ENCODE measurements at regions not wholly inside any gene's neighbourhood (a gene's known extent, or its start where the extent isn't known, plus 50 kb on each side); places are given as distances from the start of the nearest gene placed in this dataset.

DNA sequence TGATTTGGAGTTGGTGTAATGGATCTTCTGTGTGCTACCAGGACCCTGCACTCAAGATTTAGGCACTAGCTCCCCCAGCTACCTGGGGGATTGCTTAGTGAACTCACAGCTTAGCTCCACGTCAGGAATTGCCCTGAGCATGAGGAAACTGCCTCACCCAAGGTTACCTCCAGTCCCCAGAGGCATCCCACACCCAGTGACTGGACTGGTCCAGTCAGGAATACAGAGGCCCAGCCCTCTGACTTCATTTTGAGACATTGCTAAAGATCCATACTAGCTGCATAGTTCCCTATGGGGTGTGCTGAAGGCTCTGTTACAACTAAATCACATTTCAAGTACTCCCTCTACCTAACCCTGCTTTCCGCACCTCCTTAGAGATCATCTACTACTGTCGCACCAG lies 364.7 kb downstream of the EFNA5 start:
- no peak overlapping the region for H2AFZ ChIP-seq (ENCODE audit: low read depth, low read length)

DNA sequence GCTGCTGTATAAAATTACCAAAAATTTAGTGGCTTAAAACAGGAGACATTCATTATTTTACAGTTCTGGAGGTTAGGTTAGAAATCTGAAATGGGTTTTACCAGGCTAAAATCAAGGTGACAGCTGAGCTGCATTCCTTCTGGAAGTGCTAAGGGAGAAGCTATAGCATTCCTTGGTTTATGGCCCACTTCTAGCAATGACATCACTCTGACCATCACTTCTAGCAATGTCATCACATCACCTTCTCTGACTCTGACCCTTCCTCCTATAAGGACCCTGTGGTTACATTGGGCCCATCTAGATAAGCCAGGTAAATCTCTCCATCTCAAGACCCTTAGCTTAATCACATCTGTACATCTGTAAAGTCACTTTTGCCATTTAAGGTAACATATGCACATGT lies 366.1 kb downstream of the EFNA5 start:
- Histone ChIP-seq H3K9me3 (ENCODE audit: low read length) (no peaks in the 10 kb centered on the region), H3K27me3 (ENCODE audit: insufficient read depth, low read length) (no peaks in the 10 kb centered on the region), H2AFZ (ENCODE audit: low read depth, low read length) (no peak overlapping the region), H3K4me3 (ENCODE audit: low read length) (no peak overlapping the region), H3K36me3 (ENCODE audit: insufficient read depth, low read length) (no peaks in the 10 kb centered on the region), H3K4me1 (ENCODE audit: insufficient read depth, low read length) (no peaks in the 10 kb centered on the region)

More for the DNA sequence above, 364.7 kb downstream of the EFNA5 start:
- Histone ChIP-seq H3K36me3 (ENCODE audit: insufficient read depth, low read length) (no peaks in the 10 kb centered on the region), H3K27me3 (ENCODE audit: insufficient read depth, low read length) (no peaks in the 10 kb centered on the region), H3K4me1 (ENCODE audit: insufficient read depth, low read length) (no peaks in the 10 kb centered on the region), H3K9me3 (ENCODE audit: low read length) (no peaks in the 10 kb centered on the region), H3K4me3 (ENCODE audit: low read length) (no peak overlapping the region)

DNA sequence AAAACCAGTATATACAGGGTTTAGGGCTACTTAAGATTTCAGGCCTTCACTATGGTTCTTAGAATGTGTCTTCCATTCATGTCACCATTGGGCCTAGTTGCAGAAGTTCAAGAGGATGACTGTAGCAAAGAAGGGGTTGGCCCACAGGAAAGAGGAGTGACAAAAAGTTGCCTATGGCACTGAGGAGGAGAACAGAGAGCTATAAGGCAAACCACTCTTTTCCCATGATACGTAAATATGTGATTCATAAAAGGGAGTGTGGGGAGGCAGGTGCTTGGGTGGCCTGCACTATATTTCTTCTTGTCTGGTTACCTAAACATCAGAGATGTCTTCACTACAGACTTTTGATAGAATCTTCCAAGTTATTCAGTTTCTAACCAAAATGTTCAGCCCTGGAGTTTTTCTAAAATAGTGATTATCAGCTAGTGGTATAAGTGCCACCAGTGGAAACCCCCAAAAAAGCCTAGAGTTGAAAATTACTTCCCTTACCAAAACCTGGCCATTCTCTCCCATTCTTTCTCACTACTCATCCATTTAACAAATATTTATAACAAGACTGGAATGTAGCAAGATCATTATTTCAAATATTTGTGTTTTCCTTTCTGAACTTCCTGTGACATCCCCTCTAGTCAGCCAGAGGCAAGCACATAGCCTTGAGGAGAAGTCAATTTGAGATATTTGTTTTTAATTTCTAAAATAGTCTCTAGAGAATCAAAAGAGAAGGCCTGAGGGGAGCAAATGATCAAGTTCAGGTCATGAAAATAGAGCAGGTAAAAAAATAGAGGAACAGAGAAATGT lies 367.4 kb downstream of the EFNA5 start:
- Histone ChIP-seq H2AFZ (ENCODE audit: low read depth, low read length) (no peak overlapping the region), H3K4me3 (ENCODE audit: low read length) (no peak overlapping the region), H3K36me3 (ENCODE audit: insufficient read depth, low read length) (no peaks in the 10 kb centered on the region), H3K4me1 (ENCODE audit: insufficient read depth, low read length) (no peaks in the 10 kb centered on the region), H3K27me3 (ENCODE audit: insufficient read depth, low read length) (no peaks in the 10 kb centered on the region), H3K9me3 (ENCODE audit: low read length) (no peaks in the 10 kb centered on the region)

GRCh38 chr5:107302441-107302840 lies 368.3 kb downstream of the EFNA5 start:
- no peaks in the 10 kb centered on the region for H3K27me3 ChIP-seq (ENCODE audit: insufficient read depth, low read length)
- H3K36me3 ChIP-seq (ENCODE audit: insufficient read depth, low read length): no peaks in the 10 kb centered on the region
- no peak overlapping the region for H2AFZ ChIP-seq (ENCODE audit: low read depth, low read length)
- H3K9me3 ChIP-seq (ENCODE audit: low read length): no peaks in the 10 kb centered on the region
- no peaks in the 10 kb centered on the region for H3K4me1 ChIP-seq (ENCODE audit: insufficient read depth, low read length)
- H3K4me3 ChIP-seq (ENCODE audit: low read length): no peak overlapping the region

GRCh38 chr5:107301999-107302398 lies 368.7 kb downstream of the EFNA5 start:
- H3K4me1 ChIP-seq (ENCODE audit: insufficient read depth, low read length): no peaks in the 10 kb centered on the region
- H2AFZ ChIP-seq (ENCODE audit: low read depth, low read length): no peak overlapping the region
- H3K27me3 ChIP-seq (ENCODE audit: insufficient read depth, low read length): no peaks in the 10 kb centered on the region
- H3K36me3 ChIP-seq (ENCODE audit: insufficient read depth, low read length): no peaks in the 10 kb centered on the region
- H3K4me3 ChIP-seq (ENCODE audit: low read length): no peak overlapping the region
- no peaks in the 10 kb centered on the region for H3K9me3 ChIP-seq (ENCODE audit: low read length)

- Histone ChIP-seq H3K36me3 (ENCODE audit: insufficient read depth, low read length) (no peaks in the 10 kb centered on the region), H3K27me3 (ENCODE audit: insufficient read depth, low read length) (no peaks in the 10 kb centered on the region), H2AFZ (ENCODE audit: low read depth, low read length) (no peak overlapping the region), H3K4me1 (ENCODE audit: insufficient read depth, low read length) (no peaks in the 10 kb centered on the region), H3K9me3 (ENCODE audit: low read length) (no peaks in the 10 kb centered on the region), H3K4me3 (ENCODE audit: low read length) (no peak overlapping the region)
Observed at GRCh38 chr5:107300721-107301327, 369.9 kb downstream of the EFNA5 start.

GRCh38 chr5:107296572-107296971 lies 374.2 kb downstream of the EFNA5 start:
- no peaks in the 10 kb centered on the region for H3K4me1 ChIP-seq (ENCODE audit: insufficient read depth, low read length)
- no peak overlapping the region for H2AFZ ChIP-seq (ENCODE audit: low read depth, low read length)
- no peak overlapping the region for H3K4me3 ChIP-seq (ENCODE audit: low read length)
- H3K36me3 ChIP-seq (ENCODE audit: insufficient read depth, low read length): no peaks in the 10 kb centered on the region
- no peaks in the 10 kb centered on the region for H3K27me3 ChIP-seq (ENCODE audit: insufficient read depth, low read length)
- no peaks in the 10 kb centered on the region for H3K9me3 ChIP-seq (ENCODE audit: low read length)

DNA sequence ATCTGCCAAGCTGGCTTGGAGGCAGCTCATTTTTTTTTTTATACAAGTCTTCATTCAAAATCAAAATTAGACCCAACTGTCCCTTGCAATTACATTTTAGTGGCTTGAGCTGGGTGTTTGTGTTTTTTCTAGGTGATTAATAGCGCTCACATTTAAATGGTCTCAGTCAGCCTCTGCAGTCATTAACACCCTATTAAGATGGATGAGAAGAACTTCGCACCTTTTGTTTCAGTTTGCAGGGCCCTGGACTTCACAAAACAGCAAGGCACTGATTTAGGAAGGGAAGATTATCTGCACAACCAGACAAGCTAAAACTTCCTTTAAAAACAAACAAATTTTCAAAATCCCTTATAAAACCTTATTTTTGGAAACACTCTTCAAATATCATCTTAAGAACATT lies 374.8 kb downstream of the EFNA5 start:
- no peak overlapping the region for H3K4me3 ChIP-seq (ENCODE audit: low read length)
- H3K4me1 ChIP-seq (ENCODE audit: insufficient read depth, low read length): no peaks in the 10 kb centered on the region
- no peaks in the 10 kb centered on the region for H3K9me3 ChIP-seq (ENCODE audit: low read length)
- H2AFZ ChIP-seq (ENCODE audit: low read depth, low read length): no peak overlapping the region
- H3K27me3 ChIP-seq (ENCODE audit: insufficient read depth, low read length): no peaks in the 10 kb centered on the region
- no peaks in the 10 kb centered on the region for H3K36me3 ChIP-seq (ENCODE audit: insufficient read depth, low read length)

DNA sequence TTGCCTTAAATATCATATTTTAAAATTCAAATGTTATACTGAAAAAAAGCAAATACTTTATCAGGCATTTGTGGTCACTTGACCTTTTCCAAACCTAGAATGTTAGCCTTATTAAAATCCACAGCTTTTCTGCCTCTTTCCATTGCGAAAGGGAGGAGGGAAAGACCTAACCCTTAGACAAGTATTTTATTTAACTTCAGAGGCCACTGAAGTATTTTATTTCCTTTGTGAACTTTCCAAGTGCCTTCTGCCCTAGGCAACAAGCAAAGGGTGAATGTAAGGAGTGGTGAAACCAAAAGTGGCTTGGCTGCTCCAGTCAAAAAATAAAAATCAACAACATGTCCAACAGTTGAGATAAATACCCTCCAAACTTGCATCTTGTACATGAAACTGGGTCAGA lies 376.1 kb downstream of the EFNA5 start:
- Histone ChIP-seq H3K4me3 (ENCODE audit: low read length) (no peak overlapping the region), H3K36me3 (ENCODE audit: insufficient read depth, low read length) (no peaks in the 10 kb centered on the region), H2AFZ (ENCODE audit: low read depth, low read length) (no peak overlapping the region), H3K4me1 (ENCODE audit: insufficient read depth, low read length) (no peaks in the 10 kb centered on the region), H3K9me3 (ENCODE audit: low read length) (no peaks in the 10 kb centered on the region), H3K27me3 (ENCODE audit: insufficient read depth, low read length) (no peaks in the 10 kb centered on the region)

DNA sequence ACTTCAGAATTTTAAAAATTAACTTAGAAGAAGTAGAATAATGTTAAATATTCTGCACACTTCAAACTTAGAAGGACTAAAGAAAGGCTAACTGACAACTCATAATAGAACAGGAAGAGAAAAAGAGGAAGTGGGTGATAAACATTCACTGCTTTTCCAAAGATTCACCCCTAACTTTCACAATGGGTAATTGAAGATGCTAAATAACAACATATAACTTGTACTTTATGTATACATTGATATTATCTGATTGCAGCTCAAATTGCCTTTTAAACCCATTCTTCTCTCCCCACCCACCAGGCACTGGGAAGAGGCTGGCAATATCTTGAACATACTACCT lies 376.6 kb downstream of the EFNA5 start:
- H3K4me3 ChIP-seq (ENCODE audit: low read length): no peak overlapping the region
- H2AFZ ChIP-seq (ENCODE audit: low read depth, low read length): no peak overlapping the region
- no peaks in the 10 kb centered on the region for H3K27me3 ChIP-seq (ENCODE audit: insufficient read depth, low read length)
- H3K9me3 ChIP-seq (ENCODE audit: low read length): no peaks in the 10 kb centered on the region
- H3K4me1 ChIP-seq (ENCODE audit: insufficient read depth, low read length): no peaks in the 10 kb centered on the region
- no peaks in the 10 kb centered on the region for H3K36me3 ChIP-seq (ENCODE audit: insufficient read depth, low read length)

DNA sequence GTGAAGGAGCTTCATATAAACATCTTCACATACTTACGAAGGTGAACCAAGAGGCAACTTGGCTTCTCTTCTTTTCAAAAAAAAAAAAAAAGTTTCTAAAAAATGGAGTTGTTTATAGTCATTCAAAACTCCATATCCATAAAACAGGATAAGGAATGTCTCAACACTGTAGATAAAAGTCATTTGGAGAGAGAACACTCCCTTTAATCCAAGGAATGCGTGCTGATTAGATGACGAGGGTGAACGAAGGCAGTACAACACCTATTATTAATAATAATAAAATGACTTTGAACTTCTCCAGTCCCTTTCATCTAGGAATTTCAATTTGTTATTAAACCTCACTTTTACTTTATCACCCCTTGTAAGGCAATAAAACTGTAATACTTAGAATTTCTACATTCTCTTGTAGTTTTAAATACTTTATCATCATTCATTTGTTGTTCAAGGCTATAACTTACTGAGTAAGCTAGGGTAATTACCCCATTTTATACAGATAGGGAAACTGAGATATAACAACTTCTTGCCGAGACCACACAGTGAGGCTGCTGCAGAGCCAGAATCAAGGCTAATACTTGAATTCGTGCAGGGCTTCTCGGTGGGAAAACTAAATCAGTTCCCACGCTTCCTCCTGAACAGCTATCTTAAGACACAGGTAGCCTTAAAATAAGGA lies 377.1 kb downstream of the EFNA5 start:
- H3K4me1 ChIP-seq (ENCODE audit: insufficient read depth, low read length): no peaks in the 10 kb centered on the region
- no peak overlapping the region for H2AFZ ChIP-seq (ENCODE audit: low read depth, low read length)
- H3K9me3 ChIP-seq (ENCODE audit: low read length): no peaks in the 10 kb centered on the region
- no peak overlapping the region for H3K4me3 ChIP-seq (ENCODE audit: low read length)
- H3K27me3 ChIP-seq (ENCODE audit: insufficient read depth, low read length): no peaks in the 10 kb centered on the region
- H3K36me3 ChIP-seq (ENCODE audit: insufficient read depth, low read length): no peaks in the 10 kb centered on the region

DNA sequence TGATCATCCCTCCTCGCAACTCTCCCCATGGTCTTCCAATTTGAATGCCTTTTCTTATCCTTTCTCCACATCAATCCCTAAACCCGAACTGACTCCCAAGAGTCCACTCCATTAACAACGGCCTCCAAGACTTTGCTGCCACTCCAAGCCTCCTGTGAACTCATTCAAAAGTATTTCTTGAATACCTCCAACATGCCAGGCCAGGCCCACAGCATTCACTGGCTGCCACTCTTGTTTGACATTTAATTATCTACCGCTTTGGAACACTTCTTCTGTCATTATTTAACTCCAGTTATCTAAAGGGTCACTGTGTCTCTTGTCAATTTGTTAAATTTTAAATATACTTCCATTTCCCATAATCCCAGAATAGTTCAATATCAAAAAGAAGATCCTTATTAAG lies 378.9 kb downstream of the EFNA5 start:
- Histone ChIP-seq H3K27me3 (ENCODE audit: insufficient read depth, low read length) (no peaks in the 10 kb centered on the region), H3K36me3 (ENCODE audit: insufficient read depth, low read length) (no peaks in the 10 kb centered on the region), H3K9me3 (ENCODE audit: low read length) (no peaks in the 10 kb centered on the region), H3K4me1 (ENCODE audit: insufficient read depth, low read length) (no peaks in the 10 kb centered on the region), H3K4me3 (ENCODE audit: low read length) (no peak overlapping the region), H2AFZ (ENCODE audit: low read depth, low read length) (no peak overlapping the region)

- H3K36me3 ChIP-seq (ENCODE audit: insufficient read depth, low read length): no peaks in the 10 kb centered on the region
- no peaks in the 10 kb centered on the region for H3K4me1 ChIP-seq (ENCODE audit: insufficient read depth, low read length)
- H3K4me3 ChIP-seq (ENCODE audit: low read length): no peak overlapping the region
Observed at GRCh38 chr5:107290780-107291398, 379.8 kb downstream of the EFNA5 start.

More at GRCh38 chr5:107290780-107291398, 379.8 kb downstream of the EFNA5 start:
- H3K27me3 ChIP-seq (ENCODE audit: insufficient read depth, low read length): no peaks in the 10 kb centered on the region
- H2AFZ ChIP-seq (ENCODE audit: low read depth, low read length): no peak overlapping the region
- H3K9me3 ChIP-seq (ENCODE audit: low read length): no peaks in the 10 kb centered on the region

Data from neuron (in vitro differentiated cells).